ENCODE measurements at regions not wholly inside any gene's neighbourhood (a gene's known extent, or its start where the extent isn't known, plus 50 kb on each side); places are given as distances from the start of the nearest gene placed in this dataset.

- DNase-seq (ENCODE audit: low spot score in 2 of 2): no peak
- TF ChIP-seq POLR2AphosphoS5 (IDR thresholded peaks at IDR 0.05) (no peak), CTCF (IDR thresholded peaks at IDR 0.05) (no peak)
- intact Hi-C loops (cut with DNase I; ENCODE audit: low total_unique reads): no loop called here
- H3K9me3 ChIP-seq: no peaks in the 10 kb centered on the region
- H3K4me3 ChIP-seq: no peak overlapping the region
- H3K27ac ChIP-seq: no peak overlapping the region
- H3K27me3 ChIP-seq: no peaks in the 10 kb centered on the region
- no peaks in the 10 kb centered on the region for H3K36me3 ChIP-seq
- no peaks in the 10 kb centered on the region for H3K4me1 ChIP-seq
These were observed 409.9 kb downstream of the MZT1 start for GRCh38 chr13:72317346-72318109.

DNA sequence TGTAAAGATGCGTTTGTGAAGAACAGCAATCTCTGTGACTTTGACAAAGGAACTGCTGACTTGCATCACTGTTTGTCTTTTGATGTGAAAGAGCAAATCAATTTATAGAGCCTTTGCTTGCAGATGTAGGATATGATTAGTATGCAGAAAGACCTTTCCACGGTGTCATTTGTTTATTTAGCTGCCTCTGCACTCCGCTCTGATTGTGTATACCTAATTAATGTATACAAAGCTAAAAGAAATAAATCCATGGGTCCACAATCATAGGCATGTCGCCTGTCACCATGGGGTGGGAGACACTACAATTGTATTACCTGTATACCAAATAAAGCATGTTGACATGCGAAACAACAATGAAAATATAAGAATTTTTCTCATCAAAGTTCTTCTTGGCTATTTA, 410.7 kb downstream of the MZT1 start:
- TF ChIP-seq POLR2A (IDR thresholded peaks at IDR 0.05) (no peak), POLR2AphosphoS5 (IDR thresholded peaks at IDR 0.05) (no peak), CTCF (IDR thresholded peaks at IDR 0.05) (no peak)
- Histone ChIP-seq H3K4me1 (no peaks in the 10 kb centered on the region), H3K27me3 (no peaks in the 10 kb centered on the region), H3K36me3 (no peaks in the 10 kb centered on the region), H3K9me3 (no peaks in the 10 kb centered on the region), H3K27ac (no peak overlapping the region), H3K4me3 (no peak overlapping the region)
- intact Hi-C loops (cut with DNase I; ENCODE audit: low total_unique reads): no loop called here
- no peak for DNase-seq (ENCODE audit: low spot score in 2 of 2)

DNA sequence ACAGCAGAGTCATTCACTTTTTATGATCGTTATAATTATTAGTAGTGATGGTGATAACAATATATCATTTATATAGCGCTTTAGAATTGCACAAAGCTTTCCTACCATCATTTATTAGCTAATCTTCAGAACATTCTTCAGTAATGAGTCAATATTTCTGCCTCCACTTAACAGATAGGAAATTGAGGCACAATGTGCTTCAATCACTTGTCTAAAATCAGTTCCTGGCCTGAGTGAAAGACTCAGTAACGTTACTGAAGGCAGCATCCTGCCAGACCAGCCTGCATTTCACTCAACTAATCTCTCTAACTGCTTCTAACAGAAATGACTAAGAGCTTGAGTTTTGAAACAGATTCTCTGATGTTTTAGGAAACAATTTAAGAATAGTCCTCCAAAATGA, 412.1 kb downstream of the MZT1 start:
- H3K4me1 ChIP-seq: no peaks in the 10 kb centered on the region
- H3K27me3 ChIP-seq: no peaks in the 10 kb centered on the region
- no peaks in the 10 kb centered on the region for H3K36me3 ChIP-seq
- H3K9me3 ChIP-seq: no peaks in the 10 kb centered on the region
- intact Hi-C loops (cut with DNase I; ENCODE audit: low total_unique reads): no loop called here
- no peak overlapping the region for H3K27ac ChIP-seq
- no peak overlapping the region for H3K4me3 ChIP-seq
- DNase-seq (ENCODE audit: low spot score in 2 of 2): no peak
- TF ChIP-seq POLR2AphosphoS5 (IDR thresholded peaks at IDR 0.05): no peak
- no peak for TF ChIP-seq POLR2A (IDR thresholded peaks at IDR 0.05)
- TF ChIP-seq CTCF (IDR thresholded peaks at IDR 0.05): no peak

DNA sequence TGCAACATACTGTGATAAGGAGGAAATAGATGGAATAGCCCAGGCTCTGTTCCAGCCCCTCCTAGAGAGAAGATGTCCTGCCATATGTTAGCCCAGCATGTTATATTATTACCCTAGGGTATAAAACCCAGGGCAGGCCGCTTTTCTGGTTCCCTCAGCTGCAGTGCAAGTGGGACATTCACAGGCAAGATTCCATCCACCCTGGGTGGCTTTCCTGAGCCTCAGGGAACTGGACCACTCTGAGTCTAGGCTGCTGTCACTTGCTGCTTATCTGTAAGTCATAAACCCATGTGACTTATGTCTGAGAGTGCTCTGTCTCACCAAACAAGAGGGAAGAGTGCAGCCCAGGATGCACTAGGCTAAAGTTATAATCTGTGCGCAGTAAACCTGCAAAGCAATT, 413.2 kb downstream of the MZT1 start:
- H3K27me3 ChIP-seq: no peaks in the 10 kb centered on the region
- H3K27ac ChIP-seq: no peak overlapping the region
- H3K9me3 ChIP-seq: no peaks in the 10 kb centered on the region
- H3K4me3 ChIP-seq: no peak overlapping the region
- intact Hi-C loops (cut with DNase I; ENCODE audit: low total_unique reads): no loop called here
- H3K4me1 ChIP-seq: no peaks in the 10 kb centered on the region
- H3K36me3 ChIP-seq: no peaks in the 10 kb centered on the region
- DNase-seq (ENCODE audit: low spot score in 2 of 2): no peak
- TF ChIP-seq POLR2A (IDR thresholded peaks at IDR 0.05) (no peak), CTCF (IDR thresholded peaks at IDR 0.05) (no peak)

DNA sequence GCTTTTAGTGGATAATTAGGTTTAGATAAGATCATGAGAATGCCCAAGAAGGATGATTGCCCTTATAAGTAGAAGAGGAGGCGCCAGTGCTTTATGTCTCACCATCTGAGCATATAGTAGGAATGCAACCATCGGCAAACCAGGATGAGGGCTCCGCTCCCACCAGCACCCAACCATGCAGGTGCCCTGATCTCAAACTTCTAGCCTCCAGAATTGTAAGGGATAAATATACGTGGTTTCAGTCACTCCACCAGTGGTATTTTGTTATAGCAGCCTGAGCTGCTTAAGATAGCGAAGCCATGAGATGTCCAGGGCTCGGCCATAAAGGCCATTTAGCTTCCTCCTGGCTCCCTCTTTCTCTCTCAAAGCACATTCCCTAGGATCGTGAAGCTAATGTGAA, 413.9 kb downstream of the MZT1 start:
- no peak for DNase-seq (ENCODE audit: low spot score in 2 of 2)

More for the DNA sequence above, 413.9 kb downstream of the MZT1 start:
- no peaks in the 10 kb centered on the region for H3K9me3 ChIP-seq
- H3K36me3 ChIP-seq: no peaks in the 10 kb centered on the region
- no peaks in the 10 kb centered on the region for H3K27me3 ChIP-seq
- no peak for TF ChIP-seq POLR2A (IDR thresholded peaks at IDR 0.05)
- TF ChIP-seq POLR2AphosphoS5 (IDR thresholded peaks at IDR 0.05): no peak
- TF ChIP-seq CTCF (IDR thresholded peaks at IDR 0.05): no peak
- no peaks in the 10 kb centered on the region for H3K4me1 ChIP-seq
- no peak overlapping the region for H3K27ac ChIP-seq
- intact Hi-C loops (cut with DNase I; ENCODE audit: low total_unique reads): no loop called here
- H3K4me3 ChIP-seq: no peak overlapping the region
